HG03342 (cell line): ENCODE measurements at regions not wholly inside any gene's neighbourhood (a gene's known extent, or its start where the extent isn't known, plus 50 kb on each side); places are given as distances from the start of the nearest gene placed in this dataset.
"Not testable (repeated sequence)": the region's sequence is repeated elsewhere in the genome, so short reads cannot be mapped to it uniquely, and the experiment has no call there.

ENCODE experiments used
- ATAC-seq: cut with Tn5 transposase; IDR thresholded peaks from one replicate; pipeline ENCODE4 v1.9.1; 2021; ENCODE audit warnings: mild to moderate bottlenecking, moderate library complexity; ENCODE audit not compliant: unreplicated experiment

GRCh38 chr7:106354822-106355221 is 70.0 kb upstream of the NAMPT start:
- ATAC-seq: no peak

- ATAC-seq: no peak
Measured at GRCh38 chr7:106353944-106354343, 69.2 kb upstream of the NAMPT start.

GRCh38 chr7:106348231-106348630 is 63.4 kb upstream of the NAMPT start:
- ATAC-seq: no peak

- no peak for ATAC-seq
Measured at GRCh38 chr7:106347229-106347833, 62.5 kb upstream of the NAMPT start.

- ATAC-seq: peak; percentile 91
Measured at GRCh38 chr7:106346678-106347217, 62.0 kb upstream of the NAMPT start.

- ATAC-seq: no peak
Measured at GRCh38 chr7:106346167-106346677, 61.4 kb upstream of the NAMPT start.

GRCh38 chr7:106345421-106346166 is 60.8 kb upstream of the NAMPT start:
- no peak for ATAC-seq

- no peak for ATAC-seq
Measured at GRCh38 chr7:106344861-106345260, 60.1 kb upstream of the NAMPT start.

GRCh38 chr7:106344211-106344610 is 59.4 kb upstream of the NAMPT start:
- ATAC-seq: no peak

GRCh38 chr7:106342049-106342448 is 57.3 kb upstream of the NAMPT start:
- not testable (repeated sequence) for ATAC-seq

- not testable (repeated sequence) for ATAC-seq
Measured at GRCh38 chr7:106340247-106340596, 55.4 kb upstream of the NAMPT start.

- no peak for ATAC-seq
Measured at GRCh38 chr7:106339513-106340246, 54.9 kb upstream of the NAMPT start.

- ATAC-seq: no peak
Measured at GRCh38 chr7:106337754-106338153, 53.0 kb upstream of the NAMPT start.

GRCh38 chr7:106335814-106336213 is 51.0 kb upstream of the NAMPT start:
- no peak for ATAC-seq
